Fibroblast of villous mesenchyme (primary cell): ENCODE measurements at regions not wholly inside any gene's neighbourhood (a gene's known extent, or its start where the extent isn't known, plus 50 kb on each side); places are given as distances from the start of the nearest gene placed in this dataset.

ENCODE experiments used
- DNase-seq: peaks from one replicate; pipeline ENCODE4 v3.0.0-alpha.2; 2010; ENCODE audit warnings: low read depth
- H3K4me3 ChIP-seq: 2 replicates; pipeline ENCODE4 v1.5.1; 2011; ENCODE audit warnings: low read depth, mild to moderate bottlenecking, low read length
- CTCF ChIP-seq: IDR thresholded peaks from 2 replicates; pipeline ENCODE4 v1.5.1; 2012; ENCODE audit warnings: low read depth, mild to moderate bottlenecking, low read length; ENCODE audit not compliant: insufficient read depth

- TF ChIP-seq CTCF: no peak
- H3K4me3 ChIP-seq: no peak overlapping the region
- peak; percentile 14 for DNase-seq
Observed at GRCh38 chr2:217008794-217009193, 148.9 kb upstream of the TNP1 start.

- no peak for TF ChIP-seq CTCF
- no peak overlapping the region for H3K4me3 ChIP-seq
- no peak for DNase-seq
Observed at GRCh38 chr2:217006217-217006616, 146.4 kb upstream of the TNP1 start.

GRCh38 chr2:217004656-217005055 is 144.8 kb upstream of the TNP1 start:
- DNase-seq: no peak
- H3K4me3 ChIP-seq: no peak overlapping the region
- TF ChIP-seq CTCF: no peak

GRCh38 chr2:217001740-217002139 is 141.9 kb upstream of the TNP1 start:
- no peak overlapping the region for H3K4me3 ChIP-seq
- no peak for DNase-seq
- TF ChIP-seq CTCF: no peak

GRCh38 chr2:217000406-217000805 is 140.5 kb upstream of the TNP1 start:
- H3K4me3 ChIP-seq: no peak overlapping the region
- no peak for DNase-seq
- TF ChIP-seq CTCF: no peak

GRCh38 chr2:216996279-216996845 is 136.5 kb upstream of the TNP1 start:
- no peak overlapping the region for H3K4me3 ChIP-seq
- TF ChIP-seq CTCF: no peak
- peak; percentile 78 for DNase-seq

- no peak overlapping the region for H3K4me3 ChIP-seq
- no peak for TF ChIP-seq CTCF
- DNase-seq: no peak
Observed at GRCh38 chr2:216994353-216994854, 134.5 kb upstream of the TNP1 start.
